ENCODE measurements at regions not wholly inside any gene's neighbourhood (a gene's known extent, or its start where the extent isn't known, plus 50 kb on each side); places are given as distances from the start of the nearest gene placed in this dataset.

DNA sequence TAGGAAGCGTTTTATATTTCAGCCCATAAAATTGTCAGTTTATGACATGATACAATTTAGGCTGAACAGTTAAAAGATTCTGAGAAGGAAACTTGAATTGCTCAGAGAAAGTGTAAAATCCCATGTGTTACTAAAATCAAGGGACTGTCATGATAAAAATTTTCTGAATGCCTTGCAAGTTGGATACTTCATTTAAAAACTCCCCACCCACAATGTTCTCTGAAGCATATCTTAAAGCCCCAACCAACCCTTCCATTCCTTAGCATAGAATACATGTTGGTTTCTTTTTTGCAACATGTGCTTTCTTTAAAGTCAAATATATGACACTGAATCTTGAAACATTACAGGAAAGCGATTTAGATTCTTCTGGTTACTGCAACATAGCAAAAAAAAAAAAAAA is 97.4 kb downstream of the MRPL39 start:
- no peaks in the 10 kb centered on the region for H3K9me2 ChIP-seq (replicated peaks; ENCODE audit: low read depth, low read length)
- H2AFZ ChIP-seq (ENCODE audit: low read length) = no peak overlapping the region
- no peaks in the 10 kb centered on the region for H3K9me3 ChIP-seq (ENCODE audit: insufficient read depth, low read depth, low read length)
- TF ChIP-seq, protein P1, sequence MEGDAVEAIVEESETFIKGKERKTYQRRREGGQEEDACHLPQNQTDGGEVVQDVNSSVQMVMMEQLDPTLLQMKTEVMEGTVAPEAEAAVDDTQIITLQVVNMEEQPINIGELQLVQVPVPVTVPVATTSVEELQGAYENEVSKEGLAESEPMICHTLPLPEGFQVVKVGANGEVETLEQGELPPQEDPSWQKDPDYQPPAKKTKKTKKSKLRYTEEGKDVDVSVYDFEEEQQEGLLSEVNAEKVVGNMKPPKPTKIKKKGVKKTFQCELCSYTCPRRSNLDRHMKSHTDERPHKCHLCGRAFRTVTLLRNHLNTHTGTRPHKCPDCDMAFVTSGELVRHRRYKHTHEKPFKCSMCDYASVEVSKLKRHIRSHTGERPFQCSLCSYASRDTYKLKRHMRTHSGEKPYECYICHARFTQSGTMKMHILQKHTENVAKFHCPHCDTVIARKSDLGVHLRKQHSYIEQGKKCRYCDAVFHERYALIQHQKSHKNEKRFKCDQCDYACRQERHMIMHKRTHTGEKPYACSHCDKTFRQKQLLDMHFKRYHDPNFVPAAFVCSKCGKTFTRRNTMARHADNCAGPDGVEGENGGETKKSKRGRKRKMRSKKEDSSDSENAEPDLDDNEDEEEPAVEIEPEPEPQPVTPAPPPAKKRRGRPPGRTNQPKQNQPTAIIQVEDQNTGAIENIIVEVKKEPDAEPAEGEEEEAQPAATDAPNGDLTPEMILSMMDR (conservative IDR thresholded peaks at IDR 0.05; ENCODE audit: low read length) = no peak
- no peak for TF ChIP-seq EZH2phosphoT487 (IDR thresholded peaks at IDR 0.05; ENCODE audit: borderline replicate concordance)
- no peaks in the 10 kb centered on the region for H3K79me2 ChIP-seq (ENCODE audit: insufficient read depth, low read length)
- H3K4me1 ChIP-seq (ENCODE audit: insufficient read depth, low read length, poor library complexity, severe bottlenecking) = no peaks in the 10 kb centered on the region
- no peaks in the 10 kb centered on the region for H4K20me1 ChIP-seq (ENCODE audit: insufficient read depth, low read length, poor library complexity, severe bottlenecking)
- H3K27me3 ChIP-seq (ENCODE audit: insufficient read depth, low read length, poor library complexity, severe bottlenecking) = no peaks in the 10 kb centered on the region
- H3K4me3 ChIP-seq (ENCODE audit: low read length, poor library complexity, severe bottlenecking) = no peak overlapping the region
- H3K9ac ChIP-seq (ENCODE audit: low read depth, low read length, poor library complexity, severe bottlenecking) = no peak overlapping the region
- H3K4me2 ChIP-seq (ENCODE audit: low read depth, low read length, poor library complexity, severe bottlenecking) = no peak overlapping the region
- H3K36me3 ChIP-seq (ENCODE audit: insufficient read depth, low read length) = no peaks in the 10 kb centered on the region
- H3F3A ChIP-seq (ENCODE audit: low read depth) = no peaks in the 10 kb centered on the region

DNA sequence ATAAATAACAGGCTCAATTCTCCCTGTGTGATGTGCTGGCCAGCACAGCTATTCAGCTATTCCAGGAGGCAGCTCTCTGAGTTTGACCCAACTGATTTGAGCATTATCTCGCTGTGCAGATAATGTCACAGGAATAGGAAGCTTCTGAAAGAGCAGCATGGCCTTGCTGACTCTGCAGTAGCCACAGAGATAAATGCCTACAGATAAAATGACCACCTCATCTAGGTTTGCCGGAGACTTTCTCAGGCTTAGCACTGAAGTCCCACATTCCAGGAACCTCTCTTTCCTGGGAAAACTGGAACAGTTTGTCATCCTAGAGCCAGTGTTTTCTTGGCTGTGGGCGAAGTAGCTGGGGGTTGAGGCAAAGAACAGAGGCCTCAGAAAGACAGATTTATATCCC is 98.9 kb downstream of the MRPL39 start:
- H3K36me3 ChIP-seq (ENCODE audit: insufficient read depth, low read length) = no peaks in the 10 kb centered on the region
- H3K4me3 ChIP-seq (ENCODE audit: low read length, poor library complexity, severe bottlenecking) = no peak overlapping the region
- no peak overlapping the region for H3K9ac ChIP-seq (ENCODE audit: low read depth, low read length, poor library complexity, severe bottlenecking)
- H3K9me2 ChIP-seq (replicated peaks; ENCODE audit: low read depth, low read length) = no peaks in the 10 kb centered on the region
- H3K4me1 ChIP-seq (ENCODE audit: insufficient read depth, low read length, poor library complexity, severe bottlenecking) = no peaks in the 10 kb centered on the region
- no peaks in the 10 kb centered on the region for H3K79me2 ChIP-seq (ENCODE audit: insufficient read depth, low read length)
- no peak overlapping the region for H2AFZ ChIP-seq (ENCODE audit: low read length)
- no peaks in the 10 kb centered on the region for H4K20me1 ChIP-seq (ENCODE audit: insufficient read depth, low read length, poor library complexity, severe bottlenecking)
- H3K9me3 ChIP-seq (ENCODE audit: insufficient read depth, low read depth, low read length) = no peaks in the 10 kb centered on the region
- H3K27me3 ChIP-seq (ENCODE audit: insufficient read depth, low read length, poor library complexity, severe bottlenecking) = no peaks in the 10 kb centered on the region
- no peak for TF ChIP-seq EZH2phosphoT487 (IDR thresholded peaks at IDR 0.05; ENCODE audit: borderline replicate concordance)
- TF ChIP-seq, protein P1 (conservative IDR thresholded peaks at IDR 0.05; ENCODE audit: low read length) = no peak
- H3F3A ChIP-seq (ENCODE audit: low read depth) = no peaks in the 10 kb centered on the region
- H3K4me2 ChIP-seq (ENCODE audit: low read depth, low read length, poor library complexity, severe bottlenecking) = no peak overlapping the region

DNA sequence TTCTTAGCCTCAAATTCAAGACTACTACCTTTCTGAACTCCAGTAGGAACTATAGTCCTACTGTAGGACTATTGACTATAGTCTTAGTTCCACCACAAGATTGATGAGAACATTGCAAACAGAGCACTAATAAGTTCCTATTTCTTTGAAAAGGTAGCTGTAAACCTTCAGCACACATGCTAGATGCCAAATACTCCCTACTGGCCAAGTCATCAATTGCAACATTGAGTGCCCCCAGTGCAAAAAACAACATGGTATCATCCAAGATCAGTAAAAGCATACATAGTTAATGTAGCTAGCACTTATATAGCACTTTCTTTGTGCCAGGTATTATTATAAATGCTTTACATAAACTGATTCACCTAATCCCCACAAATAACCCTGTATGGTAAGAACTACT is 99.8 kb downstream of the MRPL39 start:
- Histone ChIP-seq H3K36me3 (ENCODE audit: insufficient read depth, low read length) (no peaks in the 10 kb centered on the region), H3K9me3 (ENCODE audit: insufficient read depth, low read depth, low read length) (no peaks in the 10 kb centered on the region), H3K79me2 (ENCODE audit: insufficient read depth, low read length) (no peaks in the 10 kb centered on the region), H3F3A (ENCODE audit: low read depth) (no peaks in the 10 kb centered on the region), H4K20me1 (ENCODE audit: insufficient read depth, low read length, poor library complexity, severe bottlenecking) (no peaks in the 10 kb centered on the region), H3K4me2 (ENCODE audit: low read depth, low read length, poor library complexity, severe bottlenecking) (no peak overlapping the region), H3K27me3 (ENCODE audit: insufficient read depth, low read length, poor library complexity, severe bottlenecking) (no peaks in the 10 kb centered on the region), H3K4me3 (ENCODE audit: low read length, poor library complexity, severe bottlenecking) (no peak overlapping the region), H2AFZ (ENCODE audit: low read length) (no peak overlapping the region), H3K4me1 (ENCODE audit: insufficient read depth, low read length, poor library complexity, severe bottlenecking) (no peaks in the 10 kb centered on the region), H3K9me2 (replicated peaks; ENCODE audit: low read depth, low read length) (no peaks in the 10 kb centered on the region), H3K9ac (ENCODE audit: low read depth, low read length, poor library complexity, severe bottlenecking) (no peak overlapping the region)
- no peak for TF ChIP-seq EZH2phosphoT487 (IDR thresholded peaks at IDR 0.05; ENCODE audit: borderline replicate concordance)
- TF ChIP-seq, protein P1 (conservative IDR thresholded peaks at IDR 0.05; ENCODE audit: low read length) = peak; percentile 33; the same call in 1 of the 2 replicates

All from Loucy (cell line).